K562 (cell line): ENCODE measurements at regions not wholly inside any gene's neighbourhood (a gene's known extent, or its start where the extent isn't known, plus 50 kb on each side); places are given as distances from the start of the nearest gene placed in this dataset.

Experiments used
- ATAC-seq: fragments of 200-7000 bp; cut with Tn5 transposase; 3 replicates; pipeline ENCODE4 v1.9.1; 2020; ENCODE audit warnings: moderate library complexity
- BruUV-seq: library from RNA; stranded (reverse); fragments of 400-500 nt; replicated peaks from 2 replicates; lab custom pipeline; 2021; lab: Mats Ljungman, UMichigan
- CTCF ChIA-PET: fragments of 300-600 bp; formaldehyde crosslinking; extraction: SDS; loops from one replicate; lab custom pipeline; 2021; ENCODE audit warnings: low intra/inter-chr PET ratio; lab: Yijun Ruan, JAX
- POLR2A ChIA-PET: fragments of 300-600, 350-650 bp; sonication (Branson Sonifier 250); formaldehyde crosslinking; extraction: SDS; loops from one replicate; lab custom pipeline; 2021; ENCODE audit warnings: antibody characterized with exemption, inconsistent platforms; lab: Yijun Ruan, JAX
- DNase-seq, 4 experiments: peaks; one replicate each; pipeline versions ENCODE4 v3.0.0 to v3.0.0-alpha.2; 2011 to 2018; ENCODE audit warnings: low spot score in 3 of 4, mixed read lengths in 3 of 4; ENCODE audit errors: extremely low read depth in 1 of 4
- FAIRE-seq: peaks from 2 replicates; lab custom pipeline; 2011; peaks lifted over from hg19 to GRCh38; lab: Jason Lieb, UNC
- H2AFZ ChIP-seq: 2 replicates; pipeline ENCODE4 v1.6.0; 2011; ENCODE audit warnings: low read depth, low read length, control low read depth, inconsistent platforms
- H3K27ac ChIP-seq: fragments of 200-600 bp; 3 replicates; pipeline ENCODE4 v1.8.0; 2011; ENCODE audit warnings: low read depth, mild to moderate bottlenecking, control low read depth, inconsistent platforms, low read length, moderate library complexity, mixed read lengths; ENCODE audit errors: extremely low read depth
- H3K27me3 ChIP-seq, 2 experiments: fragments of 300-600 bp in 1 of 2; 2 replicates in 1 of 2; 3 replicates in 1 of 2; pipeline versions ENCODE4 v1.6.0 to v1.8.0; 2011; ENCODE audit warnings: inconsistent platforms in 2 of 2, low read length in 2 of 2, mild to moderate bottlenecking in 1 of 2, mixed read lengths in 1 of 2, moderate library complexity in 1 of 2; ENCODE audit not compliant: control insufficient read depth in 2 of 2, insufficient read depth in 2 of 2
- H3K36me3 ChIP-seq: fragments of 300-600 bp; 3 replicates; pipeline ENCODE4 v1.8.0; 2011; ENCODE audit warnings: mild to moderate bottlenecking, low read length, inconsistent platforms; ENCODE audit not compliant: control insufficient read depth, insufficient read depth
- H3K4me1 ChIP-seq, 2 experiments: fragments of 200-600 bp in 1 of 2; replicated peaks in 1 of 2; 2 replicates in 1 of 2; 3 replicates in 1 of 2; pipeline versions ENCODE4 v1.5.1 to v1.8.0; 2011; ENCODE audit warnings: inconsistent platforms in 2 of 2, low read length in 2 of 2, mild to moderate bottlenecking in 1 of 2, mixed read lengths in 1 of 2, moderate library complexity in 1 of 2; ENCODE audit not compliant: control insufficient read depth in 2 of 2, insufficient read depth in 2 of 2
- H3K4me2 ChIP-seq: 2 replicates; pipeline ENCODE4 v1.6.1; 2011; ENCODE audit warnings: low read length, control low read depth, inconsistent platforms, mixed read lengths; ENCODE audit not compliant: insufficient read depth
- H3K4me3 ChIP-seq: fragments of 200-600 bp; sonication (generic), shearing (Covaris generic); 2 replicates; pipeline ENCODE4 v1.5.1; 2016; ENCODE audit warnings: control low read depth, inconsistent platforms
- H3K79me2 ChIP-seq: fragments of 200-600 bp; 3 replicates; pipeline ENCODE4 v1.8.0; 2011; ENCODE audit warnings: low read length, inconsistent platforms; ENCODE audit not compliant: control insufficient read depth, insufficient read depth
- H3K9ac ChIP-seq, 2 experiments: 2 replicates each; pipeline versions ENCODE4 v1.6.0 to v1.6.1; 2011; ENCODE audit warnings: low read depth in 2 of 2, low read length in 2 of 2, control low read depth in 1 of 2, inconsistent platforms in 1 of 2, mild to moderate bottlenecking in 1 of 2, mixed read lengths in 1 of 2; ENCODE audit not compliant: insufficient read depth in 1 of 2
- H3K9me1 ChIP-seq: one replicate; pipeline ENCODE4 v1.6.0; 2011; ENCODE audit warnings: inconsistent platforms, mild to moderate bottlenecking, low read length, moderate library complexity; ENCODE audit not compliant: control insufficient read depth, insufficient read depth
- H3K9me3 ChIP-seq: replicated peaks from 2 replicates; pipeline ENCODE4 v1.5.1; 2011; ENCODE audit warnings: low read depth, low read length, inconsistent platforms; ENCODE audit not compliant: control insufficient read depth, insufficient read depth
- H4K20me1 ChIP-seq: replicated peaks from 2 replicates; pipeline ENCODE4 v1.6.1; 2011; ENCODE audit warnings: low read length, inconsistent platforms, mixed read lengths; ENCODE audit not compliant: control insufficient read depth, insufficient read depth
- HMG20A ChIP-seq: fragments of 450-650 bp; formaldehyde crosslinking; conservative IDR thresholded peaks from 2 replicates; pipeline ENCODE4 v1.4.0; 2020; ENCODE audit warnings: mild to moderate bottlenecking, mixed read lengths
- IFI16 ChIP-seq: fragments of 250-450 bp; sonication (Bioruptor Pico); IDR thresholded peaks from 2 replicates; pipeline ENCODE4 v2.1.2; 2022; ENCODE audit warnings: mild to moderate bottlenecking, inconsistent platforms
- KHSRP ChIP-seq: fragments of 450-650 bp; IDR thresholded peaks from 2 replicates; pipeline ENCODE4 v1.6.1; 2017
- NR1H2 ChIP-seq: sonication (generic); formaldehyde crosslinking; IDR thresholded peaks from 2 replicates; pipeline ENCODE4 v1.4.0; 2020; ENCODE audit warnings: mild to moderate bottlenecking, missing genetic modification reagents
- PPARD ChIP-seq: fragments of 250-450 bp; sonication (Bioruptor Pico); IDR thresholded peaks from 2 replicates; pipeline ENCODE4 v1.8.0; 2022; ENCODE audit warnings: inconsistent platforms, mild to moderate bottlenecking, moderate library complexity
- RAD51 ChIP-seq: fragments of 450-650 bp; IDR thresholded peaks from 2 replicates; pipeline ENCODE4 v1.7.1; 2016; ENCODE audit warnings: low read depth, mild to moderate bottlenecking, borderline replicate concordance
- RB1 ChIP-seq: fragments of 450-650 bp; IDR thresholded peaks from 2 replicates; pipeline ENCODE4 v1.6.1; 2017; ENCODE audit warnings: low read depth, mild to moderate bottlenecking
- RUNX1 ChIP-seq: sonication (generic); IDR thresholded peaks from 2 replicates; pipeline ENCODE4 v1.6.1; 2016; ENCODE audit warnings: antibody characterized with exemption, low read depth
- TEAD2 ChIP-seq: fragments of 450-650 bp; IDR thresholded peaks from 2 replicates; pipeline ENCODE4 v1.6.1; 2016; ENCODE audit warnings: missing genetic modification characterization, control low read depth, missing compliant biosample characterization
- WGBS: fragments of 100-300 bp; shearing (Covaris generic); methylation state at CpG from one replicate; pipeline ENCODE4 v1.1.6; 2016; ENCODE audit warnings: low coverage, mixed read lengths; ENCODE audit not compliant: insufficient coverage; ENCODE audit errors: missing lambda C conversion rate; 5-methylcytosine and 5-hydroxymethylcytosine counted together
- in situ Hi-C: fragments of 300-500 bp; cut with MboI; formaldehyde crosslinking; loops from 4 replicates; pipeline ENCODE4 v1.15.0; 2018; ENCODE audit warnings: inconsistent platforms, mixed read lengths
- intact Hi-C: fragments of 100-400 bp; cut with micrococcal nuclease; formaldehyde crosslinking; loops from 2 replicates; pipeline ENCODE4 v1.14.2; 2022
- TF ChIP-seq, protein P1 (sequence below): fragments of 450-650 bp; IDR thresholded peaks from 2 replicates; pipeline ENCODE4 v1.6.1; 2016; ENCODE audit warnings: low read depth
- TF ChIP-seq, protein P2 (sequence below): IDR thresholded peaks from 2 replicates; pipeline ENCODE4 v1.6.1; 2014; ENCODE audit warnings: antibody characterized with exemption

DNA sequence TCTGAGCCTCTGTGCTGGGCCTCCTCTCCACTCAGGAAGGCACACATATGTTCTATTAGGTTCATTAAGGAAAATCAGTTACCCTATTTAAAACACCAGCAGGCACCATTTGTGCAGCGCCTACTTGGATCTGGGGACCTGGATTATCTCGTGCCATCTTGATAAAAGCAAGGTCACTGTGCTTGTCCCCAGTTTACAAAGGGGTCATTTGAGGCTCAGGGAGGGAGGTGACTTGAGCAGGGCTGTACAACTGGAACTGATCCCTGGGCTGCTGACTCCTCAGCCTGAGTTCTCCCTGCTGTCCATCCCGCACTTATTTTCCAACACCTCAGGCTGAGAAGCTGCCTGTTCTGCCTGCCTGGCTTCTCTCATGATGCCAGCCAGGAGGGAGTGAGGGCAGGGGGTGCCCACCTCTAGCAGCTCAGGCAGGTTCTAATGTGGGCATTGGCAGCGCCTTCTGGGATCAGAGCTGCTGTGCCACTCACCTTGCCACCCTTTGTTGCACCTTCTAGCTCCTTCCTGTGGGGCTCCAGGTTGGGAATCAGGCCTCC is 120.3 kb downstream of the GLI2 start:
- in situ Hi-C loops (no loop called here), intact Hi-C loops (no loop called here)
- H3K9me3 ChIP-seq = no peaks in the 10 kb centered on the region
- H3K9ac ChIP-seq = no peak overlapping the region
- no peak overlapping the region for H3K4me3 ChIP-seq
- no peaks in the 10 kb centered on the region for H3K36me3 ChIP-seq
- POLR2A ChIA-PET = interaction anchor here (0.7 to 1.4 kb wide), 2 partner anchors 85 to 219 kb away, joined by 3 read pairs; no protein-coding TSS in a partner anchor
- H3K27ac ChIP-seq = no peak overlapping the region
- no peaks in the 10 kb centered on the region for H3K9me1 ChIP-seq
- FAIRE-seq (no peak), ATAC-seq (no peak), DNase-seq (no peak)
- H3K4me1 ChIP-seq = no peaks in the 10 kb centered on the region
- TF ChIP-seq IFI16 (CRISPR knock-in tag) (no peak), RB1 (no peak), PPARD (CRISPR knock-in tag) (no peak), NR1H2 (CRISPR knock-in tag) (no peak), TEAD2 (tag) (no peak), RUNX1 (no peak), RAD51 (no peak), HMG20A (CRISPR knock-in tag) (no peak), KHSRP (no peak)
- TF ChIP-seq, protein P1, sequence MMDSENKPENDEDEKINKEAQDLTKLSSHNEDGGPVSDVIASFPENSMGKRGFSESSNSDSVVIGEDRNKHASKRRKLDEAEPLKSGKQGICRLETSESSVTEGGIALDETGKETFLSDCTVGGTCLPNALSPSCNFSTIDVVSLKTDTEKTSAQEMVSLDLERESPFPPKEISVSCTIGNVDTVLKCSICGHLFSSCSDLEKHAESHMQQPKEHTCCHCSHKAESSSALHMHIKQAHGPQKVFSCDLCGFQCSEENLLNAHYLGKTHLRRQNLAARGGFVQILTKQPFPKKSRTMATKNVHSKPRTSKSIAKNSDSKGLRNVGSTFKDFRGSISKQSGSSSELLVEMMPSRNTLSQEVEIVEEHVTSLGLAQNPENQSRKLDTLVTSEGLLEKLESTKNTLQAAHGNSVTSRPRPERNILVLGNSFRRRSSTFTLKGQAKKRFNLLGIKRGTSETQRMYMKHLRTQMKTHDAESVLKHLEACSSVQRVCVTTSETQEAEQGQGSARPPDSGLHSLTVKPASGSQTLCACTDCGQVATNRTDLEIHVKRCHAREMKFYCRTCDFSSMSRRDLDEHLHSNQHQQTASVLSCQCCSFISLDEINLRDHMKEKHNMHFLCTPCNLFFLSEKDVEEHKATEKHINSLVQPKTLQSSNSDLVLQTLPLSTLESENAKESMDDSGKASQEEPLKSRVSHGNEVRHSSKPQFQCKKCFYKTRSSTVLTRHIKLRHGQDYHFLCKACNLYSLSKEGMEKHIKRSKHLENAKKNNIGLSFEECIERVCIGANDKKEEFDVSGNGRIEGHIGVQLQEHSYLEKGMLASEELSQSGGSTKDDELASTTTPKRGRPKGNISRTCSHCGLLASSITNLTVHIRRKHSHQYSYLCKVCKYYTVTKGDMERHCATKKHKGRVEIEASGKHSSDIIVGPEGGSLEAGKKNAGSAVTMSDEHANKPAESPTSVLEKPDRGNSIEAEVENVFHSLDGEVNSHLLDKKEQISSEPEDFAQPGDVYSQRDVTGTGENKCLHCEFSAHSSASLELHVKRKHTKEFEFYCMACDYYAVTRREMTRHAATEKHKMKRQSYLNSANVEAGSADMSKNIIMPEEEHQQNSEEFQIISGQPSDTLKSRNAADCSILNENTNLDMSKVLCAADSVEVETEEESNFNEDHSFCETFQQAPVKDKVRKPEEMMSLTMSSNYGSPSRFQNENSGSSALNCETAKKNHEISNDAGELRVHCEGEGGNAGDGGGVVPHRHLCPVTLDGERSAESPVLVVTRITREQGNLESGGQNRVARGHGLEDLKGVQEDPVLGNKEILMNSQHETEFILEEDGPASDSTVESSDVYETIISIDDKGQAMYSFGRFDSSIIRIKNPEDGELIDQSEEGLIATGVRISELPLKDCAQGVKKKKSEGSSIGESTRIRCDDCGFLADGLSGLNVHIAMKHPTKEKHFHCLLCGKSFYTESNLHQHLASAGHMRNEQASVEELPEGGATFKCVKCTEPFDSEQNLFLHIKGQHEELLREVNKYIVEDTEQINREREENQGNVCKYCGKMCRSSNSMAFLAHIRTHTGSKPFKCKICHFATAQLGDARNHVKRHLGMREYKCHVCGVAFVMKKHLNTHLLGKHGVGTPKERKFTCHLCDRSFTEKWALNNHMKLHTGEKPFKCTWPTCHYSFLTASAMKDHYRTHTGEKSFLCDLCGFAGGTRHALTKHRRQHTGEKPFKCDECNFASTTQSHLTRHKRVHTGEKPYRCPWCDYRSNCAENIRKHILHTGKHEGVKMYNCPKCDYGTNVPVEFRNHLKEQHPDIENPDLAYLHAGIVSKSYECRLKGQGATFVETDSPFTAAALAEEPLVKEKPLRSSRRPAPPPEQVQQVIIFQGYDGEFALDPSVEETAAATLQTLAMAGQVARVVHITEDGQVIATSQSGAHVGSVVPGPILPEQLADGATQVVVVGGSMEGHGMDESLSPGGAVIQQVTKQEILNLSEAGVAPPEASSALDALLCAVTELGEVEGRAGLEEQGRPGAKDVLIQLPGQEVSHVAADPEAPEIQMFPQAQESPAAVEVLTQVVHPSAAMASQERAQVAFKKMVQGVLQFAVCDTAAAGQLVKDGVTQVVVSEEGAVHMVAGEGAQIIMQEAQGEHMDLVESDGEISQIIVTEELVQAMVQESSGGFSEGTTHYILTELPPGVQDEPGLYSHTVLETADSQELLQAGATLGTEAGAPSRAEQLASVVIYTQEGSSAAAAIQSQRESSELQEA = no peak
- TF ChIP-seq, protein P2, sequence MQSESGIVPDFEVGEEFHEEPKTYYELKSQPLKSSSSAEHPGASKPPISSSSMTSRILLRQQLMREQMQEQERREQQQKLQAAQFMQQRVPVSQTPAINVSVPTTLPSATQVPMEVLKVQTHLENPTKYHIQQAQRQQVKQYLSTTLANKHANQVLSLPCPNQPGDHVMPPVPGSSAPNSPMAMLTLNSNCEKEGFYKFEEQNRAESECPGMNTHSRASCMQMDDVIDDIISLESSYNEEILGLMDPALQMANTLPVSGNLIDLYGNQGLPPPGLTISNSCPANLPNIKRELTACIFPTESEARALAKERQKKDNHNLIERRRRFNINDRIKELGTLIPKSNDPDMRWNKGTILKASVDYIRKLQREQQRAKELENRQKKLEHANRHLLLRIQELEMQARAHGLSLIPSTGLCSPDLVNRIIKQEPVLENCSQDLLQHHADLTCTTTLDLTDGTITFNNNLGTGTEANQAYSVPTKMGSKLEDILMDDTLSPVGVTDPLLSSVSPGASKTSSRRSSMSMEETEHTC = no peak
- no TSS peak for BruUV-seq
- H3K27me3 ChIP-seq = peaks cover 12 to 31% of the 10 kb centered on the region in 2 experiments; a peak in 4 of 5 replicates
- H4K20me1 ChIP-seq = 0 out of 2 replicates have a peak, but pooled peaks cover 6% of the 10 kb centered on the region
- WGBS = 5% methylated on average over 3 of the region's 4 CpGs
- H3K79me2 ChIP-seq = no peaks in the 10 kb centered on the region
- CTCF ChIA-PET = no interaction called here
- no peak overlapping the region for H3K4me2 ChIP-seq
- H2AFZ ChIP-seq = no peak overlapping the region
